CD4-positive, CD25-positive, alpha-beta regulatory T cell (primary cell): ENCODE measurements at regions not wholly inside any gene's neighbourhood (a gene's known extent, or its start where the extent isn't known, plus 50 kb on each side); places are given as distances from the start of the nearest gene placed in this dataset.

Experiments
- ATAC-seq, 2 donors: fragments of 150-1000 bp; cut with Tn5 transposase; one replicate each; pipeline ENCODE4 v1.10.0; 2021; ENCODE audit warnings: low read depth in 2 of 2, moderate number of reproducible peaks in 2 of 2, moderate library complexity in 1 of 2
- DNase-seq, 3 donors: peaks; one replicate each; pipeline versions ENCODE4 v3.0.0 to v3.0.0-alpha.2; 2012 to 2022; ENCODE audit warnings: mixed read lengths in 1 of 3
- H3K27ac ChIP-seq: one replicate; pipeline ENCODE4 v1.7.0; 2013; ENCODE audit warnings: mild to moderate bottlenecking, low read length; ENCODE audit not compliant: insufficient read depth, poor library complexity, severe bottlenecking
- H3K27me3 ChIP-seq: one replicate; pipeline ENCODE4 v1.7.0; 2013; ENCODE audit warnings: low read length; ENCODE audit not compliant: control insufficient read depth, insufficient read depth
- H3K36me3 ChIP-seq: one replicate; pipeline ENCODE4 v1.7.0; 2013; ENCODE audit warnings: mild to moderate bottlenecking, low read length, moderate library complexity; ENCODE audit not compliant: control insufficient read depth, insufficient read depth
- H3K4me1 ChIP-seq: 2 replicates; pipeline ENCODE4 v1.7.0; 2013; ENCODE audit warnings: mild to moderate bottlenecking, low read length; ENCODE audit not compliant: insufficient read depth, control insufficient read depth, poor library complexity, severe bottlenecking
- H3K4me3 ChIP-seq: one replicate; pipeline ENCODE4 v1.7.0; 2013; ENCODE audit warnings: low read depth, mild to moderate bottlenecking, low read length, moderate library complexity
- H3K9me3 ChIP-seq, 2 experiments: 1 replicate in 1 of 2; 2 replicates in 1 of 2; pipeline ENCODE4 v1.7.0; 2013; ENCODE audit warnings: low read length in 2 of 2, mild to moderate bottlenecking in 1 of 2, moderate library complexity in 1 of 2; ENCODE audit not compliant: control insufficient read depth in 2 of 2
- H3K27ac Mint-ChIP-seq, 3 donors: one replicate each; pipeline ENCODE4 v1.8.0; 2020 to 2022; ENCODE audit warnings: mild to moderate bottlenecking in 3 of 3, mixed read lengths in 3 of 3, moderate library complexity in 2 of 3
- H3K27me3 Mint-ChIP-seq: one replicate; pipeline ENCODE4 v1.8.0; 2022; ENCODE audit warnings: mild to moderate bottlenecking, mixed read lengths
- H3K36me3 Mint-ChIP-seq: one replicate; pipeline ENCODE4 v1.8.0; 2020; ENCODE audit warnings: mixed read lengths
- H3K4me1 Mint-ChIP-seq, 4 donors: one replicate each; pipeline ENCODE4 v1.8.0; 2020 to 2022; ENCODE audit warnings: mixed read lengths in 4 of 4, mild to moderate bottlenecking in 1 of 4
- H3K4me3 Mint-ChIP-seq, 4 donors: one replicate each; pipeline ENCODE4 v1.8.0; 2020 to 2022; ENCODE audit warnings: mild to moderate bottlenecking in 4 of 4, mixed read lengths in 4 of 4, moderate library complexity in 3 of 4
- H3K9me3 Mint-ChIP-seq, 7 donors: one replicate each; pipeline ENCODE4 v1.8.0; 2020 to 2022; ENCODE audit warnings: mixed read lengths in 7 of 7, mild to moderate bottlenecking in 3 of 7, moderate library complexity in 2 of 7

GRCh38 chr11:33520112-33520511 is 180.5 kb downstream of the C11orf91 start:
- H3K9me3 ChIP-seq, result no peaks in the 10 kb centered on the region
- Mint-ChIP-seq H3K27ac (no peak overlapping the region), H3K36me3 (no peaks in the 10 kb centered on the region), H3K4me3 (no peak overlapping the region), H3K4me1 (no peaks in the 10 kb centered on the region), H3K27me3 (peaks cover 21% of the 10 kb centered on the region), H3K9me3 (peaks cover 0 to 3% (median 0%) of the 10 kb centered on the region in 7 donors)
- no peaks in the 10 kb centered on the region for H3K4me1 ChIP-seq
- H3K27me3 ChIP-seq, result no peaks in the 10 kb centered on the region
- DNase-seq (no peak), ATAC-seq (no peak)
- H3K4me3 ChIP-seq, result no peak overlapping the region
- H3K27ac ChIP-seq, result no peak overlapping the region
- H3K36me3 ChIP-seq, result no peaks in the 10 kb centered on the region

GRCh38 chr11:33515347-33515746 is 185.3 kb downstream of the C11orf91 start:
- no peak overlapping the region for H3K27ac Mint-ChIP-seq
- no peaks in the 10 kb centered on the region for H3K4me1 ChIP-seq
- DNase-seq, result no peak
- H3K9me3 Mint-ChIP-seq, result peaks cover 0 to 3% (median 0%) of the 10 kb centered on the region in 7 donors
- H3K27me3 ChIP-seq, result no peaks in the 10 kb centered on the region
- H3K4me3 ChIP-seq, result no peak overlapping the region
- H3K27ac ChIP-seq, result no peak overlapping the region
- no peak overlapping the region for H3K4me3 Mint-ChIP-seq
- no peaks in the 10 kb centered on the region for H3K36me3 Mint-ChIP-seq
- H3K4me1 Mint-ChIP-seq, result no peaks in the 10 kb centered on the region
- H3K9me3 ChIP-seq, result no peaks in the 10 kb centered on the region
- H3K36me3 ChIP-seq, result no peaks in the 10 kb centered on the region
- no peak for ATAC-seq
- peaks cover 16% of the 10 kb centered on the region for H3K27me3 Mint-ChIP-seq

- H3K27me3 Mint-ChIP-seq, result peaks cover 6% of the 10 kb centered on the region
Measured at GRCh38 chr11:33514079-33514925, 186.3 kb downstream of the C11orf91 start.

GRCh38 chr11:33509632-33510031 is 191.0 kb downstream of the C11orf91 start:
- no peak overlapping the region for H3K27ac Mint-ChIP-seq
- peaks cover 17% of the 10 kb centered on the region for H3K27me3 Mint-ChIP-seq
- no peaks in the 10 kb centered on the region for H3K4me1 Mint-ChIP-seq
- no peaks in the 10 kb centered on the region for H3K36me3 ChIP-seq
- no peak overlapping the region for H3K4me3 ChIP-seq
- no peaks in the 10 kb centered on the region for H3K9me3 ChIP-seq
- no peak for DNase-seq
- ATAC-seq, result no peak
- H3K4me1 ChIP-seq, result no peaks in the 10 kb centered on the region
- H3K36me3 Mint-ChIP-seq, result no peaks in the 10 kb centered on the region
- H3K27ac ChIP-seq, result no peak overlapping the region
- peaks cover 0 to 4% (median 0%) of the 10 kb centered on the region in 7 donors for H3K9me3 Mint-ChIP-seq
- H3K27me3 ChIP-seq, result no peaks in the 10 kb centered on the region
- no peak overlapping the region for H3K4me3 Mint-ChIP-seq

More at GRCh38 chr11:33514079-33514925, 186.3 kb downstream of the C11orf91 start:
- no peak overlapping the region for H3K27ac ChIP-seq
- H3K9me3 ChIP-seq, result no peaks in the 10 kb centered on the region
- no peaks in the 10 kb centered on the region for H3K4me1 ChIP-seq
- Mint-ChIP-seq H3K27ac (no peak overlapping the region), H3K36me3 (no peaks in the 10 kb centered on the region), H3K9me3 (peaks cover 0 to 5% (median 0%) of the 10 kb centered on the region in 7 donors), H3K4me3 (no peak overlapping the region), H3K4me1 (no peaks in the 10 kb centered on the region)
- DNase-seq (no peak), ATAC-seq (no peak)
- no peak overlapping the region for H3K4me3 ChIP-seq
- H3K36me3 ChIP-seq, result no peaks in the 10 kb centered on the region
- H3K27me3 ChIP-seq, result no peaks in the 10 kb centered on the region

GRCh38 chr11:33507967-33508366 is 192.7 kb downstream of the C11orf91 start:
- H3K4me3 ChIP-seq, result no peak overlapping the region
- ATAC-seq (no peak), DNase-seq (no peak)
- H3K27me3 ChIP-seq, result no peaks in the 10 kb centered on the region
- H3K27me3 Mint-ChIP-seq, result peaks cover 18% of the 10 kb centered on the region
- no peaks in the 10 kb centered on the region for H3K4me1 Mint-ChIP-seq
- no peaks in the 10 kb centered on the region for H3K36me3 ChIP-seq
- no peaks in the 10 kb centered on the region for H3K4me1 ChIP-seq
- no peaks in the 10 kb centered on the region for H3K36me3 Mint-ChIP-seq
- H3K27ac Mint-ChIP-seq, result no peak overlapping the region
- H3K9me3 ChIP-seq, result no peaks in the 10 kb centered on the region
- no peak overlapping the region for H3K27ac ChIP-seq
- no peak overlapping the region for H3K4me3 Mint-ChIP-seq
- peaks cover 0 to 4% (median 0%) of the 10 kb centered on the region in 7 donors for H3K9me3 Mint-ChIP-seq

- no peaks in the 10 kb centered on the region for H3K4me1 ChIP-seq
- Mint-ChIP-seq H3K27me3 (peaks cover 18% of the 10 kb centered on the region), H3K4me3 (no peak overlapping the region), H3K9me3 (peaks cover 0 to 4% (median 0%) of the 10 kb centered on the region in 7 donors), H3K4me1 (no peaks in the 10 kb centered on the region), H3K27ac (no peak overlapping the region), H3K36me3 (no peaks in the 10 kb centered on the region)
- ATAC-seq, result no peak
- no peak overlapping the region for H3K27ac ChIP-seq
- no peaks in the 10 kb centered on the region for H3K9me3 ChIP-seq
- no peaks in the 10 kb centered on the region for H3K27me3 ChIP-seq
- DNase-seq, result no peak
- H3K36me3 ChIP-seq, result no peaks in the 10 kb centered on the region
- H3K4me3 ChIP-seq, result no peak overlapping the region
Measured at GRCh38 chr11:33507356-33507755, 193.3 kb downstream of the C11orf91 start.

- no peaks in the 10 kb centered on the region for H3K4me1 Mint-ChIP-seq
- H3K27me3 Mint-ChIP-seq, result peaks cover 23% of the 10 kb centered on the region
- Histone ChIP-seq H3K27me3 (no peaks in the 10 kb centered on the region), H3K4me1 (no peaks in the 10 kb centered on the region), H3K27ac (no peak overlapping the region), H3K4me3 (no peak overlapping the region), H3K36me3 (no peaks in the 10 kb centered on the region), H3K9me3 (no peaks in the 10 kb centered on the region)
- H3K27ac Mint-ChIP-seq, result no peak overlapping the region
- H3K9me3 Mint-ChIP-seq, result peaks cover 0 to 4% (median 1%) of the 10 kb centered on the region in 7 donors
- H3K4me3 Mint-ChIP-seq, result no peak overlapping the region
- DNase-seq, result no peak
- ATAC-seq, result no peak
- no peaks in the 10 kb centered on the region for H3K36me3 Mint-ChIP-seq
Measured at GRCh38 chr11:33505093-33505492, 195.5 kb downstream of the C11orf91 start.
